Endodermal cell (in vitro differentiated cells): ENCODE measurements at regions not wholly inside any gene's neighbourhood (a gene's known extent, or its start where the extent isn't known, plus 50 kb on each side); places are given as distances from the start of the nearest gene placed in this dataset.

ENCODE experiments used
- DNase-seq: peaks from one replicate; pipeline ENCODE4 v3.0.0-alpha.2; 2017
- H3K27ac ChIP-seq: 2 replicates; pipeline ENCODE4 v1.5.1; 2013; ENCODE audit warnings: mild to moderate bottlenecking, low read depth, low read length, moderate library complexity
- H3K27me3 ChIP-seq: 2 replicates; pipeline ENCODE4 v1.6.1; 2013; ENCODE audit warnings: mild to moderate bottlenecking, low read length, moderate library complexity; ENCODE audit not compliant: insufficient read depth, control insufficient read depth, poor library complexity, severe bottlenecking
- H3K36me3 ChIP-seq: 2 replicates; pipeline ENCODE4 v1.7.0; 2013; ENCODE audit warnings: mild to moderate bottlenecking, low read length, moderate library complexity; ENCODE audit not compliant: control insufficient read depth, insufficient read depth
- H3K4me1 ChIP-seq: one replicate; pipeline ENCODE4 v1.7.0; 2013; ENCODE audit warnings: low read length; ENCODE audit not compliant: control insufficient read depth, insufficient read depth
- H3K4me3 ChIP-seq: 2 replicates; pipeline ENCODE4 v1.5.1; 2013; ENCODE audit warnings: mild to moderate bottlenecking, low read length, moderate library complexity
- H3K9ac ChIP-seq: 2 replicates; pipeline ENCODE4 v1.6.1; 2013; ENCODE audit warnings: mild to moderate bottlenecking, low read length, moderate library complexity; ENCODE audit not compliant: poor library complexity, severe bottlenecking; ENCODE audit errors: extremely low read depth
- H3K9me3 ChIP-seq: 2 replicates; pipeline ENCODE4 v1.6.1; 2013; ENCODE audit warnings: mild to moderate bottlenecking, low read length, moderate library complexity; ENCODE audit not compliant: control insufficient read depth
- H3K27ac Mint-ChIP-seq: 2 replicates; pipeline ENCODE4 v1.8.0; 2020; ENCODE audit warnings: mixed read lengths
- H3K27me3 Mint-ChIP-seq: 2 replicates; pipeline ENCODE4 v1.8.0; 2021; ENCODE audit warnings: mild to moderate bottlenecking, mixed read lengths; ENCODE audit not compliant: insufficient read depth
- H3K36me3 Mint-ChIP-seq: 2 replicates; pipeline ENCODE4 v1.8.0; 2020; ENCODE audit warnings: low read depth, mixed read lengths
- H3K4me1 Mint-ChIP-seq: 2 replicates; pipeline ENCODE4 v1.8.0; 2020; ENCODE audit warnings: mixed read lengths
- H3K4me3 Mint-ChIP-seq: 2 replicates; pipeline ENCODE4 v1.8.0; 2020; ENCODE audit warnings: mild to moderate bottlenecking, moderate library complexity, mixed read lengths
- H3K9me3 Mint-ChIP-seq: 2 replicates; pipeline ENCODE4 v1.8.0; 2020; ENCODE audit warnings: mild to moderate bottlenecking, mixed read lengths
- WGBS, 2 experiments: methylation state at CpG; one replicate each; pipeline versions ENCODE4 v1.1.5 to v1.1.7; 2013; ENCODE audit warnings: missing lambda C conversion rate in 2 of 2, mixed read lengths in 1 of 2; ENCODE audit not compliant: insufficient coverage in 1 of 2, insufficient read length in 1 of 2; 5-methylcytosine and 5-hydroxymethylcytosine counted together
- TF ChIP-seq, protein P1 (sequence below): fragments of 200-600 bp; sonication (generic); conservative IDR thresholded peaks from 2 replicates; pipeline ENCODE4 v1.5.0; 2021; ENCODE audit warnings: antibody characterized with exemption, mild to moderate bottlenecking

DNA sequence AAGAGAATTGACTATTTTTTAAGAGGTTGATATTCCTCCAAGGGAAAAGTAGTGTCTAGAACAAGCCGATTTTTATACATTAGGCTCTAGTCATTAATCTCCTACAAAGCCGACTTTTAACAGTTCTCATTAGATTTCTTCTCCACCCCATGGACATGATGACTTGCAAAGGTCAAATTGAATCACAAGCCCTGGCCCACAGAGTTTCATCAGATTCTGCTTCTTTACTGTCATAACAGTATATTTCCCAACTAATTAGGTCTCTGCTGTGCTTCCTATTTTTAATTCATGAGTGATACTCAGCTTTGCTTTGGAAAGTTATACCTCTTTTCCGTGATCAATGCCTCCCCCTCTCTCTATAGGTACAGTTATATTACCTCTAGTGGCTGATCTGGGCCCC lies 90.6 kb upstream of the ADGRB3 start:
- Mint-ChIP-seq H3K9me3 (peaks cover 10% of the 10 kb centered on the region), H3K27me3 (no peaks in the 10 kb centered on the region), H3K27ac (no peak overlapping the region), H3K36me3 (no peaks in the 10 kb centered on the region), H3K4me1 (no peaks in the 10 kb centered on the region), H3K4me3 (no peak overlapping the region)
- TF ChIP-seq, protein P1, sequence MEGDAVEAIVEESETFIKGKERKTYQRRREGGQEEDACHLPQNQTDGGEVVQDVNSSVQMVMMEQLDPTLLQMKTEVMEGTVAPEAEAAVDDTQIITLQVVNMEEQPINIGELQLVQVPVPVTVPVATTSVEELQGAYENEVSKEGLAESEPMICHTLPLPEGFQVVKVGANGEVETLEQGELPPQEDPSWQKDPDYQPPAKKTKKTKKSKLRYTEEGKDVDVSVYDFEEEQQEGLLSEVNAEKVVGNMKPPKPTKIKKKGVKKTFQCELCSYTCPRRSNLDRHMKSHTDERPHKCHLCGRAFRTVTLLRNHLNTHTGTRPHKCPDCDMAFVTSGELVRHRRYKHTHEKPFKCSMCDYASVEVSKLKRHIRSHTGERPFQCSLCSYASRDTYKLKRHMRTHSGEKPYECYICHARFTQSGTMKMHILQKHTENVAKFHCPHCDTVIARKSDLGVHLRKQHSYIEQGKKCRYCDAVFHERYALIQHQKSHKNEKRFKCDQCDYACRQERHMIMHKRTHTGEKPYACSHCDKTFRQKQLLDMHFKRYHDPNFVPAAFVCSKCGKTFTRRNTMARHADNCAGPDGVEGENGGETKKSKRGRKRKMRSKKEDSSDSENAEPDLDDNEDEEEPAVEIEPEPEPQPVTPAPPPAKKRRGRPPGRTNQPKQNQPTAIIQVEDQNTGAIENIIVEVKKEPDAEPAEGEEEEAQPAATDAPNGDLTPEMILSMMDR, result no peak
- DNase-seq, result no peak
- Histone ChIP-seq H3K9me3 (no peaks in the 10 kb centered on the region), H3K4me1 (no peaks in the 10 kb centered on the region), H3K36me3 (no peaks in the 10 kb centered on the region), H3K27ac (no peak overlapping the region), H3K4me3 (no peak overlapping the region), H3K9ac (no peak overlapping the region), H3K27me3 (no peaks in the 10 kb centered on the region)
- WGBS, 2 experiments, result 70 to 85% methylated on average over 3 of the region's 3 CpGs

- Histone ChIP-seq H3K4me3 (no peak overlapping the region), H3K27me3 (no peaks in the 10 kb centered on the region), H3K9me3 (no peaks in the 10 kb centered on the region), H3K27ac (no peak overlapping the region), H3K9ac (no peak overlapping the region), H3K36me3 (no peaks in the 10 kb centered on the region), H3K4me1 (no peaks in the 10 kb centered on the region)
- H3K4me1 Mint-ChIP-seq, result no peaks in the 10 kb centered on the region
- H3K27ac Mint-ChIP-seq, result no peak overlapping the region
- TF ChIP-seq, protein P1, result no peak
- no peak for DNase-seq
- peaks cover 9% of the 10 kb centered on the region for H3K9me3 Mint-ChIP-seq
- no peaks in the 10 kb centered on the region for H3K27me3 Mint-ChIP-seq
- H3K36me3 Mint-ChIP-seq, result no peaks in the 10 kb centered on the region
- 96 to 100% methylated on average over 3 to 21 of the region's 21 CpGs for WGBS, 2 experiments
- no peak overlapping the region for H3K4me3 Mint-ChIP-seq
Measured at GRCh38 chr6:68533339-68533795, 101.7 kb upstream of the ADGRB3 start.

DNA sequence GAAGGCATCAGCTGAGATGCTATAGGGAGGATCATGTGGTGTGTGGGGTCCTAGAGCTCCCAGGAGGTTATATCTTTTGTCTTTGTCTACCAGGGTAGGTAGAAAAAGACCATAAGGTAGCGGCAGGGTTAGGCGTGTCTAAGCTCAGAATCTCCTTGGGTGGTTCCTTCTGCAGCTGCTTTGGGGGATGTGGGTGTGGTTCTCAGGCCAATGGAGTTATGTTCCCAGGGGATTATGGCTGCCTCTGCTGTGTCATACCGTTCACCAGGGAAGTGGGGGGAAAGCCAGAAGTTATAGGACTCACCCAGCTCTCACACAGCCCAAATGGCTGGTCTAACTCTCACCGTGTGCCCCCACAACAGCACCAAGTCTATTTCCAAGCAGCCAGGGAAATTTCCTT lies 107.4 kb upstream of the ADGRB3 start:
- no peaks in the 10 kb centered on the region for H3K27me3 ChIP-seq
- no peak overlapping the region for H3K4me3 ChIP-seq
- no peak overlapping the region for H3K27ac ChIP-seq
- peaks cover 1% of the 10 kb centered on the region for H3K9me3 Mint-ChIP-seq
- no peaks in the 10 kb centered on the region for H3K36me3 Mint-ChIP-seq
- no peaks in the 10 kb centered on the region for H3K27me3 Mint-ChIP-seq
- no peaks in the 10 kb centered on the region for H3K4me1 Mint-ChIP-seq
- TF ChIP-seq, protein P1, result no peak
- H3K27ac Mint-ChIP-seq, result no peak overlapping the region
- H3K4me1 ChIP-seq, result no peaks in the 10 kb centered on the region
- DNase-seq, result no peak
- H3K9ac ChIP-seq, result no peak overlapping the region
- no peaks in the 10 kb centered on the region for H3K9me3 ChIP-seq
- WGBS, 2 experiments, result 99 to 100% methylated on average over 1 to 4 of the region's 4 CpGs
- H3K4me3 Mint-ChIP-seq, result no peak overlapping the region
- no peaks in the 10 kb centered on the region for H3K36me3 ChIP-seq
